ENCODE measurements at regions not wholly inside any gene's neighbourhood (a gene's known extent, or its start where the extent isn't known, plus 50 kb on each side); places are given as distances from the start of the nearest gene placed in this dataset.

- ChIA-PET RAD21 (ENCODE audit: low non-redundant PET in 1 of 2, low total read pairs in 2 of 2, uncharacterized antibody in 2 of 2, unreplicated experiment in 2 of 2) (no interaction called here), CTCF (no interaction called here), POLR2A (no interaction called here)
- Histone ChIP-seq H3K9me2 (ENCODE audit: insufficient read depth) (no peaks in the 10 kb centered on the region), H3K9ac (ENCODE audit: low read length) (no peak overlapping the region), H4K20me1 (ENCODE audit: insufficient read depth) (no peaks in the 10 kb centered on the region), H3K27ac (ENCODE audit: low read depth, low read length) (no peak overlapping the region), H3K4me3 (replicated peaks in 1 of 2; ENCODE audit: low read depth in 1 of 2, low read length in 2 of 2) (no peak overlapping the region), H3K4me2 (ENCODE audit: low read length) (no peak overlapping the region), H3K9me3 (ENCODE audit: control insufficient read depth in 1 of 2, insufficient read depth in 1 of 2, low read depth in 1 of 2, low read length in 2 of 2) (no peaks in the 10 kb centered on the region), H3K27me3 (ENCODE audit: insufficient read depth, low read length) (peaks cover 40% of the 10 kb centered on the region; the same call in 1 of the 2 replicates), H3K79me2 (ENCODE audit: insufficient read depth, low read length) (no peaks in the 10 kb centered on the region), H3K36me3 (ENCODE audit: control insufficient read depth in 1 of 2, insufficient read depth in 2 of 2, low read length in 2 of 2) (no peaks in the 10 kb centered on the region), H2AFZ (ENCODE audit: low read depth, low read length, poor library complexity, severe bottlenecking) (no peak overlapping the region), H3K4me1 (ENCODE audit: control insufficient read depth in 1 of 2, insufficient read depth in 2 of 2, low read length in 2 of 2) (no peaks in the 10 kb centered on the region)
- TF ChIP-seq CEBPB (IDR thresholded peaks at IDR 0.05; ENCODE audit: low read depth) (no peak), EGR1 (IDR thresholded peaks at IDR 0.05; ENCODE audit: low read depth) (no peak), JUND (IDR thresholded peaks at IDR 0.05) (no peak), SP1 (IDR thresholded peaks at IDR 0.05; ENCODE audit: low read depth) (no peak)
- no peak for ATAC-seq
- intact Hi-C loops (cut with micrococcal nuclease) = no loop called here
- no TSS peak for BruUV-seq (replicated peaks)
- no peak for DNase-seq (ENCODE audit: low read depth, low spot score)
Measured at GRCh38 chr15:93266291-93266690, 177.3 kb upstream of the RGMA start.

- H3K27ac ChIP-seq (ENCODE audit: low read depth, low read length) = no peak overlapping the region
- no peaks in the 10 kb centered on the region for H3K4me1 ChIP-seq (ENCODE audit: control insufficient read depth in 1 of 2, insufficient read depth in 2 of 2, low read length in 2 of 2)
- no peaks in the 10 kb centered on the region for H3K9me3 ChIP-seq (ENCODE audit: control insufficient read depth in 1 of 2, insufficient read depth in 1 of 2, low read depth in 1 of 2, low read length in 2 of 2)
- no peaks in the 10 kb centered on the region for H3K36me3 ChIP-seq (ENCODE audit: control insufficient read depth in 1 of 2, insufficient read depth in 2 of 2, low read length in 2 of 2)
- H2AFZ ChIP-seq (ENCODE audit: low read depth, low read length, poor library complexity, severe bottlenecking) = no peak overlapping the region
- H3K4me2 ChIP-seq (ENCODE audit: low read length) = no peak overlapping the region
- no peak for TF ChIP-seq CBX3 (IDR thresholded peaks at IDR 0.05; ENCODE audit: low read depth)
- no peak for TF ChIP-seq SRF (IDR thresholded peaks at IDR 0.05; ENCODE audit: low read depth)
- TF ChIP-seq ZBTB33 (IDR thresholded peaks at IDR 0.05; ENCODE audit: extremely low read depth, insufficient replicate concordance, low read length) = no peak
- no peak for TF ChIP-seq ELF1 (IDR thresholded peaks at IDR 0.05; ENCODE audit: borderline replicate concordance, low read depth)
- no peak for TF ChIP-seq ZNF274 (IDR thresholded peaks at IDR 0.05; ENCODE audit: low read depth, low read length)
- no peak for TF ChIP-seq EGR1 (IDR thresholded peaks at IDR 0.05; ENCODE audit: low read depth)
- no peak for TF ChIP-seq TCF7L2 (IDR thresholded peaks at IDR 0.05; ENCODE audit: borderline replicate concordance, extremely low read depth, insufficient read depth, insufficient read length)
- TF ChIP-seq ATF3 (IDR thresholded peaks at IDR 0.05) = no peak
- no peak for TF ChIP-seq POLR2A (IDR thresholded peaks at IDR 0.05; ENCODE audit: borderline replicate concordance, extremely low read depth, insufficient read depth, insufficient read length)
- TF ChIP-seq YY1 (IDR thresholded peaks at IDR 0.05; ENCODE audit: extremely low read depth, insufficient replicate concordance, low read depth, low read length) = no peak
- TF ChIP-seq CEBPB (IDR thresholded peaks at IDR 0.05; ENCODE audit: low read depth) = no peak
- TF ChIP-seq EZH2phosphoT487 (IDR thresholded peaks at IDR 0.05; ENCODE audit: borderline replicate concordance) = no peak
- TF ChIP-seq SIN3A (IDR thresholded peaks at IDR 0.05; ENCODE audit: low read depth) = no peak
- no peak for TF ChIP-seq MAX (IDR thresholded peaks at IDR 0.05)
- no peak for TF ChIP-seq POLR2AphosphoS5 (IDR thresholded peaks at IDR 0.05; ENCODE audit: low read depth, low read length)
- H3K9me2 ChIP-seq (ENCODE audit: insufficient read depth) = no peaks in the 10 kb centered on the region
- DNase-seq (ENCODE audit: low read depth, low spot score) (no peak), ATAC-seq (no peak)
- H3K9ac ChIP-seq (ENCODE audit: low read length) = no peak overlapping the region
- no peaks in the 10 kb centered on the region for H4K20me1 ChIP-seq (ENCODE audit: insufficient read depth)
- ChIA-PET RAD21 (ENCODE audit: low non-redundant PET in 1 of 2, low total read pairs in 2 of 2, uncharacterized antibody in 2 of 2, unreplicated experiment in 2 of 2) (no interaction called here), CTCF (no interaction called here), POLR2A (no interaction called here)
- BruUV-seq (replicated peaks) = no TSS peak
- intact Hi-C loops (cut with micrococcal nuclease) = no loop called here
- H3K4me3 ChIP-seq (replicated peaks in 1 of 2; ENCODE audit: low read depth in 1 of 2, low read length in 2 of 2) = no peak overlapping the region
- no peaks in the 10 kb centered on the region for H3K79me2 ChIP-seq (ENCODE audit: insufficient read depth, low read length)
- H3K27me3 ChIP-seq (ENCODE audit: insufficient read depth, low read length) = peaks cover 43% of the 10 kb centered on the region; the same call in 1 of the 2 replicates
Measured at GRCh38 chr15:93265111-93265556, 176.1 kb upstream of the RGMA start.
